ENCODE measurements at regions not wholly inside any gene's neighbourhood (a gene's known extent, or its start where the extent isn't known, plus 50 kb on each side); places are given as distances from the start of the nearest gene placed in this dataset.

DNA sequence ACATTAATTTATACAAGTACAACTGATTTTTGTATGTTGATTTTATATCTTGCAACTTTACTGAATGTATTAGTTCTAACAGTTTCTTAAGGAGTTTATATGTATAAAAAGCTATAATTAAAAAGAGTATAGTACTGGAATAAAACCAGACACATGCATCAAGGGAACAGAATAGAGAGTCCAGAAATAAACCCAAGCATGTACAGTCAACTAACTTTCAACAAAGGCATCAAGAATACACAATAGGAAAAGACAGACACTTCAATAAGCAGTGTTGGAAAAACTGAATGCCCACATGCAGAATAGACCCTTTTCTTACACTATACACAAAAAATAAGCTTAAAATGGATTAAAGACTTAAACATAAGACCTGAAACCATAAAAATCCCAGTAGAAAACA is 170.9 kb downstream of the ICE1 start:
- Histone ChIP-seq H3K27me3 (no peaks in the 10 kb centered on the region), H3K27ac (peak overlapping the region in 1 of 12 donors; percentile 8), H3K9me3 (no peaks in the 10 kb centered on the region), H3K4me1 (peaks cover 0 to 16% (median 0%) of the 10 kb centered on the region in 12 donors), H3K4me3 (no peak overlapping the region), H3K36me3 (no peaks in the 10 kb centered on the region)
- DNase-seq = no peak
- TF ChIP-seq, protein P1, sequence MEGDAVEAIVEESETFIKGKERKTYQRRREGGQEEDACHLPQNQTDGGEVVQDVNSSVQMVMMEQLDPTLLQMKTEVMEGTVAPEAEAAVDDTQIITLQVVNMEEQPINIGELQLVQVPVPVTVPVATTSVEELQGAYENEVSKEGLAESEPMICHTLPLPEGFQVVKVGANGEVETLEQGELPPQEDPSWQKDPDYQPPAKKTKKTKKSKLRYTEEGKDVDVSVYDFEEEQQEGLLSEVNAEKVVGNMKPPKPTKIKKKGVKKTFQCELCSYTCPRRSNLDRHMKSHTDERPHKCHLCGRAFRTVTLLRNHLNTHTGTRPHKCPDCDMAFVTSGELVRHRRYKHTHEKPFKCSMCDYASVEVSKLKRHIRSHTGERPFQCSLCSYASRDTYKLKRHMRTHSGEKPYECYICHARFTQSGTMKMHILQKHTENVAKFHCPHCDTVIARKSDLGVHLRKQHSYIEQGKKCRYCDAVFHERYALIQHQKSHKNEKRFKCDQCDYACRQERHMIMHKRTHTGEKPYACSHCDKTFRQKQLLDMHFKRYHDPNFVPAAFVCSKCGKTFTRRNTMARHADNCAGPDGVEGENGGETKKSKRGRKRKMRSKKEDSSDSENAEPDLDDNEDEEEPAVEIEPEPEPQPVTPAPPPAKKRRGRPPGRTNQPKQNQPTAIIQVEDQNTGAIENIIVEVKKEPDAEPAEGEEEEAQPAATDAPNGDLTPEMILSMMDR (IDR thresholded peaks at IDR 0.05) = no peak
- no peak for TF ChIP-seq POLR2A (IDR thresholded peaks at IDR 0.05)
- intact Hi-C loops (cut with DNase I) = loop anchor here in 1 of 10 donors (10.0 kb wide), 1 partner anchor 81 kb away; no protein-coding TSS in a partner anchor
- ATAC-seq = no peak

- H3K4me3 ChIP-seq = no peak overlapping the region
- H3K27me3 ChIP-seq = no peaks in the 10 kb centered on the region
- 53 to 64% (median 56%) methylated on average over 5 of the region's 5 CpGs for WGBS, 4 donors
- DNase-seq = peak in 1 of 5 donors; percentile 36
- ATAC-seq = peak in 2 of 4 donors; percentile 39 to 61
- intact Hi-C loops (cut with DNase I) = loop anchor here in 1 of 10 donors (10.0 kb wide), 1 partner anchor 82 kb away; no protein-coding TSS in a partner anchor
- H3K27ac ChIP-seq = peak overlapping the region in 1 of 12 donors; percentile 9
- TF ChIP-seq, protein P1 (IDR thresholded peaks at IDR 0.05) = no peak
- TF ChIP-seq POLR2A (IDR thresholded peaks at IDR 0.05) = no peak
- H3K36me3 ChIP-seq = no peaks in the 10 kb centered on the region
- H3K4me1 ChIP-seq = peaks cover 0 to 16% (median 0%) of the 10 kb centered on the region in 12 donors
- H3K9me3 ChIP-seq = no peaks in the 10 kb centered on the region
These were observed 170.1 kb downstream of the ICE1 start for GRCh38 chr5:5592541-5592940.

DNA sequence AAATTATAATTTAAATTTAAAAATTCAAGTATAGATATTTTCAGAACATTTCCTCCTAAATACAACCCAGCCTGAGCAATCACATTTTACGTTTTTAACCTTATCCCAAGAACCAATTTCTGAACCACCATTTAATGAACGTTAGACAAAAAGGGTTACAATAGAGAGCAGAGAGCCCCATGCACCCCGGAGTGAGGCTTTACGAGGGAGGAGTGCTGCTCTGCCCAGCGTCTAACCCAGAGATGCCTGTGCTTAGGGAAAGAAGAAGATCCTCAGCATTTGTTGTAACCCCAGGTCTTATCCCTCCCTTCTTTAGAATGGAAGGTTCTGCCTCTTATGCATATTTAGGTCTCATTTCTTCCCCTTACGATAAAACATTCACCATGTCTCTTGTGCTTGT is 169.1 kb downstream of the ICE1 start:
- Histone ChIP-seq H3K36me3 (no peaks in the 10 kb centered on the region), H3K9me3 (no peaks in the 10 kb centered on the region), H3K27me3 (no peaks in the 10 kb centered on the region), H3K4me3 (no peak overlapping the region), H3K27ac (no peak overlapping the region), H3K4me1 (peaks cover 0 to 16% (median 0%) of the 10 kb centered on the region in 12 donors)
- no peak for TF ChIP-seq POLR2A (IDR thresholded peaks at IDR 0.05)
- TF ChIP-seq, protein P1 (IDR thresholded peaks at IDR 0.05) = no peak
- DNase-seq (no peak), ATAC-seq (no peak)
- 79 to 85% (median 81%) methylated on average over 6 of the region's 6 CpGs for WGBS, 4 donors
- intact Hi-C loops (cut with DNase I) = loop anchor here in 1 of 10 donors (10.0 kb wide), 1 partner anchor 83 kb away; no protein-coding TSS in a partner anchor

GRCh38 chr5:5589857-5590256 is 167.4 kb downstream of the ICE1 start:
- Histone ChIP-seq H3K27ac (no peak overlapping the region), H3K4me1 (peaks cover 0 to 16% (median 0%) of the 10 kb centered on the region in 12 donors), H3K9me3 (no peaks in the 10 kb centered on the region), H3K27me3 (no peaks in the 10 kb centered on the region), H3K4me3 (no peak overlapping the region), H3K36me3 (no peaks in the 10 kb centered on the region)
- ATAC-seq (no peak), DNase-seq (no peak)
- TF ChIP-seq, protein P1 (IDR thresholded peaks at IDR 0.05) = no peak
- no peak for TF ChIP-seq POLR2A (IDR thresholded peaks at IDR 0.05)
- WGBS, 4 donors = 94 to 96% (median 95%) methylated on average over 12 of the region's 12 CpGs
- intact Hi-C loops (cut with DNase I) = loop anchor here in 1 of 10 donors (10.0 kb wide), 1 partner anchor 85 kb away; no protein-coding TSS in a partner anchor

Measured in heart left ventricle (tissue), 16 donors.